IMR-90 (cell line): ENCODE measurements at regions not wholly inside any gene's neighbourhood (a gene's known extent, or its start where the extent isn't known, plus 50 kb on each side); places are given as distances from the start of the nearest gene placed in this dataset.

Source experiments
- CEBPB ChIP-seq: IDR thresholded peaks from 2 replicates; pipeline ENCODE4 v1.6.1; 2012; ENCODE audit warnings: low read depth, low read length, improper control_type of control experiment
- CTCF ChIP-seq: conservative IDR thresholded peaks from 2 replicates; pipeline ENCODE4 v1.5.1; 2012; ENCODE audit warnings: mild to moderate bottlenecking, low read depth, low read length, improper control_type of control experiment
- MAZ ChIP-seq: IDR thresholded peaks from 2 replicates; pipeline ENCODE4 v1.6.1; 2012; ENCODE audit warnings: low read depth, mild to moderate bottlenecking, low read length, improper control_type of control experiment, moderate library complexity, borderline replicate concordance
- MXI1 ChIP-seq: IDR thresholded peaks from 2 replicates; pipeline ENCODE4 v1.6.1; 2012; ENCODE audit warnings: low read depth, mild to moderate bottlenecking, low read length, moderate library complexity, borderline replicate concordance
- POLR2A ChIP-seq: IDR thresholded peaks from 2 replicates; pipeline ENCODE4 v1.6.1; 2012; ENCODE audit warnings: mild to moderate bottlenecking, low read depth, low read length
- RAD21 ChIP-seq: IDR thresholded peaks from 2 replicates; pipeline ENCODE4 v1.6.1; 2012; ENCODE audit warnings: low read length, improper control_type of control experiment
- RCOR1 ChIP-seq: IDR thresholded peaks from 2 replicates; pipeline ENCODE4 v1.6.1; 2012; ENCODE audit warnings: mild to moderate bottlenecking, low read length, improper control_type of control experiment; ENCODE audit not compliant: insufficient replicate concordance
- RFX5 ChIP-seq: IDR thresholded peaks from 2 replicates; pipeline ENCODE4 v1.8.0; 2012; ENCODE audit warnings: low read depth, mild to moderate bottlenecking, low read length, moderate library complexity
- SMC3 ChIP-seq: fragments of 150-350 bp; IDR thresholded peaks from 2 replicates; pipeline ENCODE4 v1.6.1; 2016; ENCODE audit warnings: low read depth, mild to moderate bottlenecking, antibody characterized with exemption, low read length, moderate library complexity

GRCh38 chr15:98363416-98363815 lies 284.9 kb upstream of the IGF1R start:
- no peak for TF ChIP-seq CTCF
- TF ChIP-seq SMC3, result no peak
- no peak for TF ChIP-seq RFX5
- no peak for TF ChIP-seq POLR2A
- no peak for TF ChIP-seq MAZ
- TF ChIP-seq MXI1, result no peak
- no peak for TF ChIP-seq RAD21
- TF ChIP-seq RCOR1, result no peak
- TF ChIP-seq CEBPB, result no peak
